ENCODE measurements at regions not wholly inside any gene's neighbourhood (a gene's known extent, or its start where the extent isn't known, plus 50 kb on each side); places are given as distances from the start of the nearest gene placed in this dataset.

DNA sequence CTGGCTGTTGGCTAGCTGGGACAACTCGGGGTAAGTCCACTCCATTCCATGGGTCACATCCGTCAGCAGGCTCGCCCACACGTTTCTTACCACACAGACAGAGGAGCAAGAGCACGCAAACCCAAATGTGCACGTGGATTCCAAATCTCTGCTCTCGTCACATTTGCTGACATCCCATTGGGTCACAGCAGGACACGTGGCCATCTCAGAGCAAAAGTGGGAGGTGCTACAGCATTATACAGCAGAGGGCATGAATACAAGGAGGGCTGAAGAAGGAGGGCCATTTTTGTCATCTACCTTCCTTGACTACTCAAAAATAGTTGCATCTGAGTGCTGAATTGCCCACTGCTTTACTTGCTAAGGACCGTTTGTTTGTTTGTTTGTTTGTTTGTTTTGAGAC, 84.7 kb downstream of the RBBP6 start:
- H3K36me3 Mint-ChIP-seq (ENCODE audit: low read depth): no peaks in the 10 kb centered on the region
- TF ChIP-seq, protein P1, sequence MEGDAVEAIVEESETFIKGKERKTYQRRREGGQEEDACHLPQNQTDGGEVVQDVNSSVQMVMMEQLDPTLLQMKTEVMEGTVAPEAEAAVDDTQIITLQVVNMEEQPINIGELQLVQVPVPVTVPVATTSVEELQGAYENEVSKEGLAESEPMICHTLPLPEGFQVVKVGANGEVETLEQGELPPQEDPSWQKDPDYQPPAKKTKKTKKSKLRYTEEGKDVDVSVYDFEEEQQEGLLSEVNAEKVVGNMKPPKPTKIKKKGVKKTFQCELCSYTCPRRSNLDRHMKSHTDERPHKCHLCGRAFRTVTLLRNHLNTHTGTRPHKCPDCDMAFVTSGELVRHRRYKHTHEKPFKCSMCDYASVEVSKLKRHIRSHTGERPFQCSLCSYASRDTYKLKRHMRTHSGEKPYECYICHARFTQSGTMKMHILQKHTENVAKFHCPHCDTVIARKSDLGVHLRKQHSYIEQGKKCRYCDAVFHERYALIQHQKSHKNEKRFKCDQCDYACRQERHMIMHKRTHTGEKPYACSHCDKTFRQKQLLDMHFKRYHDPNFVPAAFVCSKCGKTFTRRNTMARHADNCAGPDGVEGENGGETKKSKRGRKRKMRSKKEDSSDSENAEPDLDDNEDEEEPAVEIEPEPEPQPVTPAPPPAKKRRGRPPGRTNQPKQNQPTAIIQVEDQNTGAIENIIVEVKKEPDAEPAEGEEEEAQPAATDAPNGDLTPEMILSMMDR (IDR thresholded peaks at IDR 0.05): no peak

DNA sequence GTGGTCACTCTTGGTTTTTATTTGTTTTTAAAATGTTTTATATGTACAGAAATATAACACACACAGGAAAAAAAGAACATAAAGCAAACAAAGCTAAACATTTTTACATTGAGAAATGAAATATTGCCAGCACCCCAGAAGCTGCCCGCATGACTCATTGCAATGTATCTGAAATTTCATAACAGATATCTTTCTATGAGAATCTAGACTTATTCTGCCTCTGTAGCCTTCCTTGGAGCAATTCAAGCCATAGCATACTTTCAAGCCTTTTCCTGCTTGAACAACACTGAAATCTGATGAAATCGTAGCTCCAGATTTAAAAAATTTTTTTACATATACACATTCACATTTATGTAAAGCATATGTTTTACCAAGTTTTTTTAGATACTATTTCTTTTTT, 86.9 kb downstream of the RBBP6 start:
- Mint-ChIP-seq H3K27ac (no peak overlapping the region), H3K36me3 (ENCODE audit: low read depth) (no peaks in the 10 kb centered on the region), H3K4me3 (no peak overlapping the region), H3K27me3 (ENCODE audit: low read depth, poor library complexity) (peaks cover 11% of the 10 kb centered on the region), H3K4me1 (peaks cover 6% of the 10 kb centered on the region), H3K9me3 (peaks cover 4% of the 10 kb centered on the region)
- TF ChIP-seq, protein P1 (IDR thresholded peaks at IDR 0.05): no peak
- no peak for DNase-seq

More for the DNA sequence above, 84.7 kb downstream of the RBBP6 start:
- Mint-ChIP-seq H3K27me3 (ENCODE audit: low read depth, poor library complexity) (no peaks in the 10 kb centered on the region), H3K27ac (no peak overlapping the region), H3K4me1 (peaks cover 6% of the 10 kb centered on the region), H3K4me3 (no peak overlapping the region), H3K9me3 (no peaks in the 10 kb centered on the region)
- DNase-seq: no peak

DNA sequence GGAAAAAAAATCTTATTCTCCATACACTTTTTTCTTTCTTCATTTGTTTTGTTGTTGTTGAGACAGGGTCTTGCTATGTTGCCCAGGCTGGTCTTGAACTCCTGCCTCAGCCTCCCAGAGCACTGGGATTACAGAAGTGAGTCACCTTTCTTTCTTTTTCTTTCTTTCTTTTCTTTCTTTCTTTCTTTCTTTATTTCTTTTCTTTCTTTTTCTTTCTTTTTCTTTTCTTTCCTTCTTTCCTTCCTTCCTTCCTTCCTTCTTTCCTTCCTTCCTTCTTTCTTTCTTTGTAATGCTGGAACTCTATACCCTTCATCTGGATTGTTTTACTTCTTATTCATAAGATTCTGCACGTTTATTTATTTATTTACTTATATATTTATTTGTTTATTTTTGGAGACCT, 94.5 kb upstream of the TNRC6A start:
- H3K36me3 Mint-ChIP-seq (ENCODE audit: low read depth): no peaks in the 10 kb centered on the region
- TF ChIP-seq, protein P1 (IDR thresholded peaks at IDR 0.05): no peak
- peaks cover 11% of the 10 kb centered on the region for H3K27me3 Mint-ChIP-seq (ENCODE audit: low read depth, poor library complexity)
- no peak overlapping the region for H3K4me3 Mint-ChIP-seq
- H3K4me1 Mint-ChIP-seq: no peaks in the 10 kb centered on the region
- H3K27ac Mint-ChIP-seq: no peak overlapping the region
- no peak for DNase-seq
- peaks cover 8% of the 10 kb centered on the region for H3K9me3 Mint-ChIP-seq

DNA sequence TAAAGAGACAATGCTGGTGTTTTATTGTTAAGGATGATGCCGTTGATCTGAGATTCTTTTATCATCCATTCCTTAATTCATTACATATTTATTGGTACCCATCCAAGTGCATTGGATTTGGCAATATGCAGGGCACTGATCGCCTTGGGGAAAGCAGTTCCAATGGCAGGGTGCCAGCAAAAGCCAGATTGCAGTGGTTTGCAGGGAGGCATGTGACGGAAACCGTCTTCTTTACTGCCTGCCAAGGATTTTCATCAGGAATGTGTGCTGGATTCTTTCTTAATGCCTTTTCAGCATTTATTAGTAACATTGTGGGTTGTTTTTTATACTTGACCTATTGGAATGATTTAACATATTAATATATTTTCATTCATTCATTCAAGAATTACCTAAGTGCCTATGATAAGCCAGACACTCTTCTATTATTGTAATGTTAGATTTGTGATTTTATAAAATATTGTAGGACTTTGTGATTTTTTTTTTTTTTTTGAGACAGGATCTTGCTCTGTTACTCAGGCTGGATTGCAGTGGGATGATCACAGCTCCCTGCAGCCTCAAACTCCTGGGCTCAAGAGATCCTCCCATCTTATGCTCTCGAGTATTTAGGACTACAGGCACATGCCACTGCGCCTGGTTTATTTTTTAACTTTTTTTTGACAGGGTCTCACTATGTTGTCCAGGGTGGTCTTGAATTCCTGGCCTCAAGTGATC, 93.4 kb upstream of the TNRC6A start:
- peaks cover 4% of the 10 kb centered on the region for H3K9me3 Mint-ChIP-seq

DNA sequence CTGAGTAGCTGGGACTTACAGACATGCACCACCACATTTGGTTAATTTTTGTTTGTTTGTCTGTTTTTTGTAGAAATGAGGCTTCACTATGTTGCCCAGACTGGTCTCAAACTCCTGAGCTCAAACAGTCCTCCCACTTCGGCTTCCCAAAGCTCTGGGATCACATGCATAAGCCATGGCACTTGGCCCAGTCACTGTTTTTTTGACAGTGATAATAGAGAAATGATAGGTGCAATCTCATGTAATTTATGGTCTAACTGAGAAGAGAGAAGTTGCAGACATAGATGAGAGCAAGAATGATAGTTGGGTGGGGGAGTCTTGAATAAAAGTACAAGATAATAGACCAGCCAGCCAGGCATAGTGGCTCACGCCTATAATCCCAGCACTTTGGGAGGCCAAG, 89.7 kb upstream of the TNRC6A start:
- TF ChIP-seq, protein P1 (IDR thresholded peaks at IDR 0.05): no peak
- no peaks in the 10 kb centered on the region for H3K9me3 Mint-ChIP-seq

More for the DNA sequence above, 93.4 kb upstream of the TNRC6A start:
- Mint-ChIP-seq H3K36me3 (ENCODE audit: low read depth) (no peaks in the 10 kb centered on the region), H3K27ac (no peak overlapping the region), H3K27me3 (ENCODE audit: low read depth, poor library complexity) (peaks cover 4% of the 10 kb centered on the region), H3K4me1 (no peaks in the 10 kb centered on the region), H3K4me3 (no peak overlapping the region)
- no peak for DNase-seq
- TF ChIP-seq, protein P1 (IDR thresholded peaks at IDR 0.05): no peak

DNA sequence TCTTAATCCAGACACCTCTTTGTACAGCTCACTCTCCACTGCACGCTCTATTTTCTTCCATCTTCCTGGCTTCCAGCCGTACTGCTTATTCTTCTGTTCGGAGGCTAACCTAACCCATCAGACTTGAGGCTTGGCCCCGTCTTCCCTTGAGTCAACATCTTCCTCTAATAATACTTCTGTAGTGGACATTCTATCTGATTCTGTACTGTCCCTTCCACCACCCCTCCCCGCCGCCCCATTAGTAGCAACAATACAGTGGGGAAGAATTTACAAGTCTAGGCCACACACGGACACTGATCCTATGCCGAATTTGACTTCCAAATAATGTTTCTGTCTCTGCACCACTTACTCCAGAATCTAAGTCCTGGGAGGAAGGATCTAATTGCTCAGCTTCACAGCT, 86.0 kb upstream of the TNRC6A start:
- H3K27ac Mint-ChIP-seq: no peak overlapping the region
- H3K36me3 Mint-ChIP-seq (ENCODE audit: low read depth): no peaks in the 10 kb centered on the region
- TF ChIP-seq, protein P1 (IDR thresholded peaks at IDR 0.05): no peak
- no peaks in the 10 kb centered on the region for H3K4me1 Mint-ChIP-seq
- H3K27me3 Mint-ChIP-seq (ENCODE audit: low read depth, poor library complexity): peaks cover 7% of the 10 kb centered on the region
- no peak for DNase-seq
- H3K9me3 Mint-ChIP-seq: no peaks in the 10 kb centered on the region
- H3K4me3 Mint-ChIP-seq: no peak overlapping the region

More for the DNA sequence above, 89.7 kb upstream of the TNRC6A start:
- Mint-ChIP-seq H3K4me1 (no peaks in the 10 kb centered on the region), H3K27ac (no peak overlapping the region), H3K4me3 (no peak overlapping the region), H3K27me3 (ENCODE audit: low read depth, poor library complexity) (peaks cover 11% of the 10 kb centered on the region), H3K36me3 (ENCODE audit: low read depth) (no peaks in the 10 kb centered on the region)
- DNase-seq: no peak
